DLD1 (cell line): ENCODE measurements at regions not wholly inside any gene's neighbourhood (a gene's known extent, or its start where the extent isn't known, plus 50 kb on each side); places are given as distances from the start of the nearest gene placed in this dataset.

ENCODE experiments used
- in situ Hi-C: cut with HindIII; loops from 2 replicates; pipeline ENCODE4 v1.10.0; 2017; ENCODE audit warnings: low sequenced_read_pairs

- in situ Hi-C loops = no loop called here
These were observed 214.0 kb downstream of the PIK3R1 start for GRCh38 chr5:68429510-68429909.

GRCh38 chr5:68430279-68430678 lies 214.7 kb downstream of the PIK3R1 start:
- in situ Hi-C loops = no loop called here

GRCh38 chr5:68431186-68431585 lies 215.6 kb downstream of the PIK3R1 start:
- in situ Hi-C loops = no loop called here

- in situ Hi-C loops = no loop called here
These were observed 216.2 kb downstream of the PIK3R1 start for GRCh38 chr5:68431601-68432337.

GRCh38 chr5:68432682-68433081 lies 217.1 kb downstream of the PIK3R1 start:
- in situ Hi-C loops = no loop called here

- in situ Hi-C loops = no loop called here
These were observed 218.0 kb downstream of the PIK3R1 start for GRCh38 chr5:68433526-68433922.

GRCh38 chr5:68433923-68434879 lies 218.6 kb downstream of the PIK3R1 start:
- in situ Hi-C loops = no loop called here

GRCh38 chr5:68435611-68436010 lies 220.1 kb downstream of the PIK3R1 start:
- in situ Hi-C loops = no loop called here

GRCh38 chr5:68436686-68437520 lies 221.3 kb downstream of the PIK3R1 start:
- in situ Hi-C loops = no loop called here

GRCh38 chr5:68438876-68439275 lies 223.3 kb downstream of the PIK3R1 start:
- in situ Hi-C loops = no loop called here

GRCh38 chr5:68440245-68440644 lies 224.7 kb downstream of the PIK3R1 start:
- in situ Hi-C loops = no loop called here

- in situ Hi-C loops = no loop called here
These were observed 225.1 kb downstream of the PIK3R1 start for GRCh38 chr5:68440651-68441050.

- in situ Hi-C loops = no loop called here
These were observed 225.9 kb downstream of the PIK3R1 start for GRCh38 chr5:68441309-68442073.

GRCh38 chr5:68443091-68443490 lies 227.5 kb downstream of the PIK3R1 start:
- in situ Hi-C loops = no loop called here

GRCh38 chr5:68444048-68444447 lies 228.5 kb downstream of the PIK3R1 start:
- in situ Hi-C loops = no loop called here

- in situ Hi-C loops = no loop called here
These were observed 229.3 kb downstream of the PIK3R1 start for GRCh38 chr5:68444833-68445232.

GRCh38 chr5:68445257-68446069 lies 229.9 kb downstream of the PIK3R1 start:
- in situ Hi-C loops = no loop called here

- in situ Hi-C loops = no loop called here
These were observed 230.5 kb downstream of the PIK3R1 start for GRCh38 chr5:68446070-68446357.

- in situ Hi-C loops = no loop called here
These were observed 230.9 kb downstream of the PIK3R1 start for GRCh38 chr5:68446487-68446894.
